Uterus (tissue), 3 donors: ENCODE measurements at regions not wholly inside any gene's neighbourhood (a gene's known extent, or its start where the extent isn't known, plus 50 kb on each side); places are given as distances from the start of the nearest gene placed in this dataset.

Source experiments
- DNase-seq, 2 donors: peaks; one replicate each; pipeline ENCODE4 v3.0.0-alpha.2; 2019 to 2020
- H3K27ac ChIP-seq, 2 donors: fragments of 200-600 bp; sonication (generic); 1 replicate in 1 of 2; 2 replicates in 1 of 2; pipeline ENCODE4 v1.5.1; 2016 to 2018
- H3K27me3 ChIP-seq, 2 donors: fragments of 200-600 bp; sonication (generic); one replicate each; pipeline ENCODE4 v1.5.1; 2018 to 2019; ENCODE audit warnings: control low read depth in 1 of 2
- H3K36me3 ChIP-seq, 2 donors: fragments of 200-600 bp; sonication (generic); one replicate each; pipeline ENCODE4 v1.5.1; 2019; ENCODE audit warnings: control low read depth in 1 of 2
- H3K4me1 ChIP-seq, 2 donors: fragments of 200-600 bp; sonication (generic); one replicate each; pipeline ENCODE4 v1.5.1; 2018 to 2019; ENCODE audit warnings: control low read depth in 1 of 2
- H3K4me3 ChIP-seq, 2 donors: fragments of 200-600 bp; sonication (generic); 1 replicate in 1 of 2; 2 replicates in 1 of 2; pipeline ENCODE4 v1.5.1; 2018 to 2019; ENCODE audit warnings: mild to moderate bottlenecking in 1 of 2
- H3K9me3 ChIP-seq, 2 donors: fragments of 200-600 bp; sonication (generic); one replicate each; pipeline ENCODE4 v1.5.1; 2019; ENCODE audit warnings: control low read depth in 1 of 2
- POLR2A ChIP-seq, 2 donors: fragments of 450-650 bp; IDR thresholded peaks; one replicate each; pipeline ENCODE4 v1.6.1; 2016; ENCODE audit warnings: antibody characterized with exemption in 2 of 2, mild to moderate bottlenecking in 1 of 2, moderate library complexity in 1 of 2
- intact Hi-C: fragments of 100-400 bp; cut with DNase I; formaldehyde crosslinking; loops from one replicate; pipeline ENCODE4 v1.15.1; 2023; ENCODE audit warnings: low total_unique reads
- TF ChIP-seq, protein P1 (sequence below), 4 experiments: fragments of 200-600 bp in 2 of 4; fragments of 450-650 bp in 2 of 4; sonication (generic) in 2 of 4; IDR thresholded peaks; one replicate each; pipeline ENCODE4 v1.5.1; 2016 to 2019; ENCODE audit warnings: antibody characterized with exemption in 4 of 4, mild to moderate bottlenecking in 2 of 4, moderate library complexity in 1 of 4
- donor health status: DM: yes; HTN: yes; CAD: no.

DNA sequence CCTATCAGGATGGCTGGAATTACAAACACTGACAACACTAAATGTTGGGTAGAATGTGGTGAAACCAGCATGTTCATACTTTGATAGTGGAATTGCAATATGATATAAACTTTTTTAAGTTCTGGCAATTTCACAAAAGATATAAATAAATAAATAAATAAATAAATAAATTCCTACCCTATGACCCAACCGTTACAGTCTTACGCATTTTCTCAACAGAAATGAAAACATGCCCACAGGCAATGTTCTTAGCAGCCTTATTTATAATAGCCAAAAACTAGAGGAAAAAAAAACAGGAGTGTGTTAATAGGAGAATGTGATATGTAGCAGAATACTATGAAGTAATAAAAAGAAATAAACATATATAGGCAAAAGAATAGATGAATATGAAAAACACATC is 318.9 kb downstream of the IPMK start:
- DNase-seq = no peak
- Histone ChIP-seq H3K36me3 (no peaks in the 10 kb centered on the region), H3K27me3 (no peaks in the 10 kb centered on the region), H3K9me3 (no peaks in the 10 kb centered on the region), H3K4me1 (no peaks in the 10 kb centered on the region), H3K27ac (no peak overlapping the region), H3K4me3 (no peak overlapping the region)
- intact Hi-C loops = no loop called here
- TF ChIP-seq POLR2A (IDR thresholded peaks at IDR 0.05) = no peak
- TF ChIP-seq, protein P1, sequence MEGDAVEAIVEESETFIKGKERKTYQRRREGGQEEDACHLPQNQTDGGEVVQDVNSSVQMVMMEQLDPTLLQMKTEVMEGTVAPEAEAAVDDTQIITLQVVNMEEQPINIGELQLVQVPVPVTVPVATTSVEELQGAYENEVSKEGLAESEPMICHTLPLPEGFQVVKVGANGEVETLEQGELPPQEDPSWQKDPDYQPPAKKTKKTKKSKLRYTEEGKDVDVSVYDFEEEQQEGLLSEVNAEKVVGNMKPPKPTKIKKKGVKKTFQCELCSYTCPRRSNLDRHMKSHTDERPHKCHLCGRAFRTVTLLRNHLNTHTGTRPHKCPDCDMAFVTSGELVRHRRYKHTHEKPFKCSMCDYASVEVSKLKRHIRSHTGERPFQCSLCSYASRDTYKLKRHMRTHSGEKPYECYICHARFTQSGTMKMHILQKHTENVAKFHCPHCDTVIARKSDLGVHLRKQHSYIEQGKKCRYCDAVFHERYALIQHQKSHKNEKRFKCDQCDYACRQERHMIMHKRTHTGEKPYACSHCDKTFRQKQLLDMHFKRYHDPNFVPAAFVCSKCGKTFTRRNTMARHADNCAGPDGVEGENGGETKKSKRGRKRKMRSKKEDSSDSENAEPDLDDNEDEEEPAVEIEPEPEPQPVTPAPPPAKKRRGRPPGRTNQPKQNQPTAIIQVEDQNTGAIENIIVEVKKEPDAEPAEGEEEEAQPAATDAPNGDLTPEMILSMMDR (IDR thresholded peaks at IDR 0.05) = no peak

DNA sequence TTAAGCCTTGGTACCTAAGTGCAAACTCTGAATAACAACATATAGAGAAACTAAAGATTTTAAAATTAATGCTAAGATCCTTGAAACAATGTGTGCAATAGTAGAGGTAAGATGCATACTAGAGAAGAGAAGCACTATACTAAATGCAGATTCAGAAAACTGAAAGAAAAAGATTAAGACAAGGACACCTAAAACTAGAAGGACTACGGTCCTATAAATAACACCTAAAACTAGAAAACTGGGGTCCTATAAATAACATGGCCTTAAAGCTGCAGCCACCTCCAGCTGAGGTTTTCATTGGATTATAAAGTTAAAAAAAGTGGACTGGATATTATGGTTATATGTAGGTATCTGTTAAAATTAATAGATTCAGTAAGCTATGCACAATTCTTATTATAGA is 320.9 kb downstream of the IPMK start:
- no peaks in the 10 kb centered on the region for H3K9me3 ChIP-seq
- DNase-seq = no peak
- H3K36me3 ChIP-seq = no peaks in the 10 kb centered on the region
- no peak overlapping the region for H3K4me3 ChIP-seq
- no peaks in the 10 kb centered on the region for H3K4me1 ChIP-seq
- H3K27ac ChIP-seq = no peak overlapping the region
- intact Hi-C loops = no loop called here
- TF ChIP-seq, protein P1 (IDR thresholded peaks at IDR 0.05) = no peak
- TF ChIP-seq POLR2A (IDR thresholded peaks at IDR 0.05) = no peak
- H3K27me3 ChIP-seq = no peaks in the 10 kb centered on the region

DNA sequence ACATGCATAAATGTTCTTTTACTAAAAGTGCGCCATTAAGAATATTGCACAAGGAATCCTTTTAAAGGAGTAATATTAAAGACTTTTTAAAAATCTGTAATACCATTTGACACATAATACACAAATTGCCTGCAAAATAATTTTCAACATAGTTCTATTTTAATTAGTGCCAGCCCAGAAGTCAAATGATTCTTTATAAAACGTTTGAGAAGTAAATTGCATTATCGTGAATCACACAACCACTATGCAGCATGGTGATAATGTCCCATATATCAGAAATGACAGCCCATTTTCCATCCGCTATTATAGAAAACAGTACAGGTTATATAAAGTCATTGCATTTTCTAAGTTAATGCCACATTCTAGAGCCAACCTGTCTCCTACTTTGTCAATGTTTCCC is 324.0 kb downstream of the IPMK start:
- no peak for TF ChIP-seq POLR2A (IDR thresholded peaks at IDR 0.05)
- TF ChIP-seq, protein P1 (IDR thresholded peaks at IDR 0.05) = no peak
- Histone ChIP-seq H3K4me1 (no peaks in the 10 kb centered on the region), H3K36me3 (no peaks in the 10 kb centered on the region), H3K9me3 (no peaks in the 10 kb centered on the region), H3K27me3 (no peaks in the 10 kb centered on the region), H3K27ac (no peak overlapping the region), H3K4me3 (no peak overlapping the region)
- intact Hi-C loops = no loop called here
- DNase-seq = no peak

DNA sequence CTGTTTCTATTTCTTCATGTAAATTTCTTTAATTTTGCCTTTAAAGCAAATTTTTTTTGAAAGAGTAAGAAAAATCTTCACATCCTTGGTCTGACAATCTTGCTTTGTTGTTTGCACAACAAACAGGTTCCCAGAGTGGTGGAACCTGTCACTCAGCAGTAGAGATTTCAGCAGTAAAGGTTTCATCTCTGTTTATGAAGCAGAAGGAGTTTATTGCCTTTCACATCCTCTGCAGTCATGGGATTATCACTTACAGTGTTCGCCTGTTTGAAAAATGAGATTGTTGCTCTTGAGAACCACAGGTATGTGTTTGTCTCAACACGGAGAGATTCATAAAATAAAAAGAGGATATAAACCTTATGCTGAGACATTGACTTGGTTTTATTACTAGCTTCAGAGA is 342.6 kb downstream of the IPMK start:
- no peak overlapping the region for H3K27ac ChIP-seq
- TF ChIP-seq, protein P1 (IDR thresholded peaks at IDR 0.05) = no peak
- no peak for TF ChIP-seq POLR2A (IDR thresholded peaks at IDR 0.05)

DNA sequence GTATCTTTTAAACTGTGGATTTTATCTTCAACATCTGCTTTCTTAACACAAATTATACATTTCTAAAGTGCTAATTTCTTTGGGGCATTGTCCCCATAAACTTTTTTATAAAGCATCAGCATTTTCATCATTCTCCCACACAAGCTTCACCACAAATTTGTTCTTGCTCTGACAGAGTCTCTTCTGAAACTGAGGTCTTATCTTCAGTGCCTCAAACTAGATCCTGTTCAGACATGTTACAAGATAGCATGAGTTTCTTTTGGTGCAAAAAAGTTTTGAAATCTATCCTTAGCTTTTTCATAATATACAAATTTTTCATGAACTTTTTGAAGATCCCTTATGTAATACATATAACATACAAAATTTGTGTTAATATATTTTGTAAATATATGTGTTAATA is 346.6 kb downstream of the IPMK start:
- DNase-seq = no peak
- TF ChIP-seq, protein P1 (IDR thresholded peaks at IDR 0.05) = no peak
- no peak for TF ChIP-seq POLR2A (IDR thresholded peaks at IDR 0.05)
- H3K4me3 ChIP-seq = no peak overlapping the region
- H3K4me1 ChIP-seq = no peaks in the 10 kb centered on the region
- no peaks in the 10 kb centered on the region for H3K9me3 ChIP-seq
- H3K27me3 ChIP-seq = no peaks in the 10 kb centered on the region
- intact Hi-C loops = no loop called here
- H3K36me3 ChIP-seq = no peaks in the 10 kb centered on the region
- no peak overlapping the region for H3K27ac ChIP-seq

More for the DNA sequence above, 342.6 kb downstream of the IPMK start:
- intact Hi-C loops = no loop called here
- no peaks in the 10 kb centered on the region for H3K4me1 ChIP-seq
- no peaks in the 10 kb centered on the region for H3K36me3 ChIP-seq
- H3K27me3 ChIP-seq = no peaks in the 10 kb centered on the region
- H3K4me3 ChIP-seq = no peak overlapping the region
- no peak for DNase-seq
- no peaks in the 10 kb centered on the region for H3K9me3 ChIP-seq
